ENCODE measurements at regions not wholly inside any gene's neighbourhood (a gene's known extent, or its start where the extent isn't known, plus 50 kb on each side); places are given as distances from the start of the nearest gene placed in this dataset.
A peak's percentile ranks its signal among the peaks of the same experiment; 100 is the strongest.
"Not testable (repeated sequence)": the region's sequence is repeated elsewhere in the genome, so short reads cannot be mapped to it uniquely, and the experiment has no call there.

DNA sequence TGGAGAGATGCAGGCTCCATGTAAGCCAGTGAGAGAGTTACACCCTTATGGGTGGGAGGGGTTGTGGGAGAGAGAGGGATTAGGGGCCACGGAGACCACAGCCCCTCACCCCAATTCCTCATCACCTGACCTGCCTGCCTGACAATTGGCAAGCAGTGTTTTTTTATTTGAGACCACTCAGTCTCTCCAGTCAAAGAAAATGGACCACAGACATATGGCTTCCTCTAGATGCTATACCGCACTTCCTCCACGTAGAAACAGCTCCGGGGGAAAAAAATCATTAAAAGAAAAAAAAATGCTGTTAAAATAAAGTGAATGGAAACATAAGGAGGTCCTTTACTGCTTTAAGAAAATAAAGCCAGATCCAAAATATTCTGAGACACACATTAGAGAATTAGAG, 152.7 kb downstream of the MYLK4 start:
- ATAC-seq (no peak), DNase-seq (no peak)
- Histone ChIP-seq H3K4me1 (no peaks in the 10 kb centered on the region), H3K9me3 (no peaks in the 10 kb centered on the region), H3K27me3 (no peaks in the 10 kb centered on the region), H3K36me3 (no peaks in the 10 kb centered on the region), H3K4me3 (no peak overlapping the region), H3K27ac (no peak overlapping the region)
- intact Hi-C loops (cut with DNase I) = no loop called here
- TF ChIP-seq, protein P1, sequence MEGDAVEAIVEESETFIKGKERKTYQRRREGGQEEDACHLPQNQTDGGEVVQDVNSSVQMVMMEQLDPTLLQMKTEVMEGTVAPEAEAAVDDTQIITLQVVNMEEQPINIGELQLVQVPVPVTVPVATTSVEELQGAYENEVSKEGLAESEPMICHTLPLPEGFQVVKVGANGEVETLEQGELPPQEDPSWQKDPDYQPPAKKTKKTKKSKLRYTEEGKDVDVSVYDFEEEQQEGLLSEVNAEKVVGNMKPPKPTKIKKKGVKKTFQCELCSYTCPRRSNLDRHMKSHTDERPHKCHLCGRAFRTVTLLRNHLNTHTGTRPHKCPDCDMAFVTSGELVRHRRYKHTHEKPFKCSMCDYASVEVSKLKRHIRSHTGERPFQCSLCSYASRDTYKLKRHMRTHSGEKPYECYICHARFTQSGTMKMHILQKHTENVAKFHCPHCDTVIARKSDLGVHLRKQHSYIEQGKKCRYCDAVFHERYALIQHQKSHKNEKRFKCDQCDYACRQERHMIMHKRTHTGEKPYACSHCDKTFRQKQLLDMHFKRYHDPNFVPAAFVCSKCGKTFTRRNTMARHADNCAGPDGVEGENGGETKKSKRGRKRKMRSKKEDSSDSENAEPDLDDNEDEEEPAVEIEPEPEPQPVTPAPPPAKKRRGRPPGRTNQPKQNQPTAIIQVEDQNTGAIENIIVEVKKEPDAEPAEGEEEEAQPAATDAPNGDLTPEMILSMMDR (IDR thresholded peaks at IDR 0.05) = no peak

DNA sequence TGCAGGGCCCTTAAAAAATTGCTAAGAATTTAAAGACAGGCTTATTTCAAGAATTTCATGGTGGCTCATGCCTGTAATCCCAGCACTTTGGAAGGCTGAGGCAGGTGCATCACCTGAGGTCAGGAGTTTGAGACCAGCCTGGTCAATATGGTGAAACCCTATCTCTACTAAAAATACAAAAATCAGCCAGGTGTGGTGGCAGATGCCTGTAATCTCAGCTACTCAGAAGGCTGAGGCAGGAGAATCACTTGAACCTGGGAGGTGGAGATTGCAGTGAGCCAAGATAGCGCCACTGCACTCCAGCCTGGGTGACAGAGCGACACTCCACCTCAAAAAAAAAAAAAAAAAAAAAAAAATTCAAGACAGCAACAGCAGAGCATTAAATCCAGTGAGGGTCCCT, 153.3 kb downstream of the MYLK4 start:
- H3K36me3 ChIP-seq; H3K4me3 ChIP-seq; DNase-seq; H3K27ac ChIP-seq; H3K9me3 ChIP-seq; intact Hi-C loops (cut with DNase I); ATAC-seq; H3K4me1 ChIP-seq; H3K27me3 ChIP-seq: not testable (repeated sequence)

DNA sequence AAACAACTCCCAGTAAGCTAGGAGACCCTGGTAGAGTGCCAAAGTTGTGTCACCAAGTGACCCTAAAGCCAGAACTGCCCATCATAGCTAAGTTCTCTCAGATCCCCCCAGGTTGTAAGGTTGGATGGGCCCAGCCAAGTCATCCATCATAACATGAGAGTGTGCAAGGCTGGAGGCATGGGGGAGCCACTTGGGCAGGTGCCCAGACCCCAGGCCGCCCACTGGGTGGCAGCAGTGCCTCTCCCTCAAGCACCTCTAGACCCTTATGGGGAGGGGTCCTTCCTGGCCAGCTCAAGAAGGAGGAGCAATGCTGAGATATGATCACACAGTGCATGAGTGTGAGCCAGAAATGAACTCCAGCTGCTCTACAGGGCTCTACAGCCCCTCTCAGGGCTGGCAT, 154.5 kb downstream of the MYLK4 start:
- DNase-seq = peak in 1 of 4 donors; percentile 35
- Histone ChIP-seq H3K27me3 (no peaks in the 10 kb centered on the region), H3K36me3 (no peaks in the 10 kb centered on the region), H3K9me3 (no peaks in the 10 kb centered on the region), H3K4me3 (no peak overlapping the region), H3K4me1 (no peaks in the 10 kb centered on the region), H3K27ac (no peak overlapping the region)
- TF ChIP-seq, protein P1 (IDR thresholded peaks at IDR 0.05) = no peak
- no peak for ATAC-seq
- intact Hi-C loops (cut with DNase I) = no loop called here

DNA sequence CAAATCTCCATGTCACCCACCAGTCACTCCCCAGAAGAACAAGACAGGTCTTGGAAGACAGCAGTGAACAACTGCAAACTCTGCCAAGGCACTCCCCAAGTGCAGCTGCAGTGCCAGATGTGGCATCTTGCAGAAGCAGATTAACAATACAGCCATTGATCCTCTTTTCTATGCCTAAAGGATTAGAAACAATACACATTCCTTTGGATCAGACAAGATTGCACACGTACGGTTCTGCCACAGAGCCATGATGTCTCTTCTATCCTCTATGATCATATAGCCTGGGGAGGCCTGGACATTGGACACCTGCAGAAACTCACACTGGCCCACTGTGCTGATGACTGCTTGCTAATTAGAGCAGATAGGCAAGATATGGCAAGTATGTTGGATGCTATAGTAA, 155.9 kb downstream of the MYLK4 start:
- Histone ChIP-seq H3K4me1 (no peaks in the 10 kb centered on the region), H3K9me3 (no peaks in the 10 kb centered on the region), H3K36me3 (no peaks in the 10 kb centered on the region), H3K27ac (no peak overlapping the region), H3K4me3 (no peak overlapping the region), H3K27me3 (no peaks in the 10 kb centered on the region)
- TF ChIP-seq, protein P1 (IDR thresholded peaks at IDR 0.05) = no peak
- DNase-seq (no peak), ATAC-seq (no peak)
- intact Hi-C loops (cut with DNase I) = no loop called here

DNA sequence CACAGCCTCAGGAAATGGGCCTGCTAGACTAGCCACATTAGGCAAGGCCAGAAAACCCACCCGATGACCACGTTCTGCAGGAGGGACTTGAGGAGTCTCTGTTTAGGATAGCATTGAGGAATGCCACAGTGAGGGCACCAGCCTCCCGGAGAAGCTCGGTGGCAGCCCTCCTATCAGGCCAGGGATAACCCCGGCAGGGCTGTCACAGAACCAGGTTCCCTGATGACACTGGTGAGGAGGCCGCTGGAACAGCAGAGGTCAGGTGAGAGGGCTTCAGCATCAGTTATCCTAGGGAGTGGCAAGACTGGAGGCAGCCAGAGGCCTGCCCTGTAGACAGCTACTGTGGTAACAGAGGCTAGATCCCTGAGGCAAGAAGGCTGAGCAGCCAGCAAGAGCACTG, 157.6 kb downstream of the MYLK4 start:
- ATAC-seq (no peak), DNase-seq (peak in 1 of 4 donors; percentile 50)
- Histone ChIP-seq H3K36me3 (no peaks in the 10 kb centered on the region), H3K27ac (no peak overlapping the region), H3K4me1 (no peaks in the 10 kb centered on the region), H3K4me3 (no peak overlapping the region), H3K27me3 (no peaks in the 10 kb centered on the region), H3K9me3 (peaks cover 0 to 2% of the 10 kb centered on the region in 2 donors)
- intact Hi-C loops (cut with DNase I) = no loop called here
- TF ChIP-seq, protein P1 (IDR thresholded peaks at IDR 0.05) = no peak

DNA sequence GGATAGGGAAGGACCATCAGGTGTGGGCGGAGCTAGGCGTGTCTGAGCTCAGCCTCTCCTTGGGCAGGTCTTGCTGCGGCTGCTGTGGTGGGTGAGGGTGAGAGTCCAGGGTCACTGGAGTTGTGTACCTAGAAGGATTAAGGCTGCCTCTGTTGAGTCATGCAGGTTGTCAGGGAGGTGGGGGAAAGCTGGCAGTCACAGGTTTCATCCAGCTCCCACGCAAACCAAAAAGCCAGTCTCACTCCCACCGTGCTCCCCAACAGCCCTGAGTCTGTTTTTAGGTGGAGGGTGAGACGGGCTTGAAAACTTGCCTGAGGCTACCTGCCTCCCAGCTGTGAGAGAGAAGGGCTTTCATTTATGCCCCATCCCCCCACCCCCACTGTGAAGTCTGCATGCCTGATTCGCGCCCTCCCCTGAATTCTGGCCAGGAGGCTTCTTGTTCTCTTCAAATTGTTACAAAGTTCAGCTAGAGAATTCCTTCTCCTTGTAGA, 161.5 kb downstream of the MYLK4 start:
- no peaks in the 10 kb centered on the region for H3K36me3 ChIP-seq
- no peak for ATAC-seq
- H3K27me3 ChIP-seq = no peaks in the 10 kb centered on the region
- H3K9me3 ChIP-seq = peaks cover 0 to 9% of the 10 kb centered on the region in 2 donors
- DNase-seq = no peak
- TF ChIP-seq, protein P1 (IDR thresholded peaks at IDR 0.05) = no peak
- no peak overlapping the region for H3K27ac ChIP-seq
- H3K4me3 ChIP-seq = no peak overlapping the region
- intact Hi-C loops (cut with DNase I) = no loop called here
- no peaks in the 10 kb centered on the region for H3K4me1 ChIP-seq

Data from left lung (tissue), 4 donors.